ENCODE measurements at regions not wholly inside any gene's neighbourhood (a gene's known extent, or its start where the extent isn't known, plus 50 kb on each side); places are given as distances from the start of the nearest gene placed in this dataset.

DNA sequence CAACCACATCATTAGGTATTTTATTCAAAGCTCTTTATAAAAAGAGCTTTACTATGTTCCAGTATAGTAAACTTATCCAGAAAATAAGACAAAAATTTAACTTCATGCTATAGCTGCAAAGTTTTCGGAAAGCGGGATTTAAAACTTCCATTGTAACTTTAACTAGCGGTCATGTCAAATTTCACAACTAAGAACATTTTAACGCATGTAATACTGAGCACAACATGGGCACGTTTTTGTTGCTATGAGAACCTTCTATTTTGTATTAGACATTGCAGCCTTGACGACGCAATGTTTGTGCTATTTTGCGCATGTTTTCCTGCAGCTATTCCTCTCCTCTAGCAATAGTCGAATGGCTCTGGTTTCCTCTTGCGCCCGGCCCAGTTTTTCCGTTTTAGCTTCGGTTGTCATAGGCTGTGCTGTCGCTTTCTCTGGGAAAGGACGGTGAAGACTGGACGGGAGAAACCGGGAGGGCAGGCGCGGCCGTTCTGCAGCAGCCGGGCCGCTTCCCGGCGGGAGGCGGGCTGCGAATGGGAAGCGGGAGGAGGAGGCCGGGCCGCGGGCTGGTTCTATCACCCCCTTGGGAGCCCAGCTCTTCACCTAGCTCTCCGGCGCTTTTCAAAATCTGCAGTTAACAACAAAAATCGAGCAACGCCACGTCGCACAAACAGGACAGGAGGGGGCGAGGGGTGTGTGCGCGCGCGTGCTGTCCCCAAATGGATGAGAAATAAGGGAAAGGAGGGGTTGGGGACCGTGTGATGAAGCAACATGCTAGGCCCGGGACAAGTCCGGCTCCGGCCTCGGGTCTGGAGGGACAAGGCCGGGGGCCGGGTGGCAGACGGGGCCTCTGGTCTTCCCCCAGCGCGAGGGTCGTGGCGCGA, 105.3 kb upstream of the HNRNPU start:
- Histone ChIP-seq H3K9me3 (replicated peaks; ENCODE audit: low read length) (no peaks in the 10 kb centered on the region), H3K9ac (ENCODE audit: low read depth, low read length) (peak overlapping the region; percentile 98), H3K4me2 (ENCODE audit: low read length) (peak overlapping the region; percentile 92), H3K4me1 (ENCODE audit: control insufficient read depth, insufficient read depth, low read length) (peaks cover 26% of the 10 kb centered on the region), H3K4me3 (ENCODE audit: low read length) (peak overlapping the region; percentile 79), H3K27me3 (ENCODE audit: control insufficient read depth, insufficient read depth, low read length) (no peaks in the 10 kb centered on the region), H3K36me3 (ENCODE audit: insufficient read depth, low read length) (no peaks in the 10 kb centered on the region)

DNA sequence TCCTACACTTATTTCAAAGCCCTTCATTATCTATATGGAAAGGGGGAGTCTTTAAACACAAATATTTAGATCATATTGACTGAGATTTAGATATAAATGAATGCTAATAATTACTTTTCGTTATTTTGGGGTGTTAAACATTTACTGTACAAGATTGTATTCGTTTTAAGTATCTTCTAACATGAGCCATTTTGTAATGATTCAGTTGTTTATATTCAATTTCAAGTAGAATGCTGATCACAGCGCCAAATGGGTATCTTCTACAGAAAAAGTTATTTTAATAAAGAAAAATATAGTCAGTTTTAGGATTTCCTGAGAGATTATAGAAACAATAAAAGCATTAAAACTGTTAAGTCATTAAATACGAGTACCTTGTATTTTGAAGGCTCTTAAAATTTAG, 104.5 kb upstream of the HNRNPU start:
- Histone ChIP-seq H3K4me2 (ENCODE audit: low read length) (peak overlapping the region; percentile 92), H3K4me1 (ENCODE audit: control insufficient read depth, insufficient read depth, low read length) (peaks cover 31% of the 10 kb centered on the region), H3K9me3 (replicated peaks; ENCODE audit: low read length) (no peaks in the 10 kb centered on the region), H3K27me3 (ENCODE audit: control insufficient read depth, insufficient read depth, low read length) (no peaks in the 10 kb centered on the region), H3K36me3 (ENCODE audit: insufficient read depth, low read length) (no peaks in the 10 kb centered on the region), H3K9ac (ENCODE audit: low read depth, low read length) (peak overlapping the region; percentile 98), H3K4me3 (ENCODE audit: low read length) (peak overlapping the region; percentile 79)

GRCh38 chr1:244968471-244968871, 104.1 kb upstream of the HNRNPU start:
- Histone ChIP-seq H3K4me1 (ENCODE audit: control insufficient read depth, insufficient read depth, low read length) (peaks cover 35% of the 10 kb centered on the region), H3K9ac (ENCODE audit: low read depth, low read length) (peak overlapping the region; percentile 98), H3K36me3 (ENCODE audit: insufficient read depth, low read length) (no peaks in the 10 kb centered on the region)

DNA sequence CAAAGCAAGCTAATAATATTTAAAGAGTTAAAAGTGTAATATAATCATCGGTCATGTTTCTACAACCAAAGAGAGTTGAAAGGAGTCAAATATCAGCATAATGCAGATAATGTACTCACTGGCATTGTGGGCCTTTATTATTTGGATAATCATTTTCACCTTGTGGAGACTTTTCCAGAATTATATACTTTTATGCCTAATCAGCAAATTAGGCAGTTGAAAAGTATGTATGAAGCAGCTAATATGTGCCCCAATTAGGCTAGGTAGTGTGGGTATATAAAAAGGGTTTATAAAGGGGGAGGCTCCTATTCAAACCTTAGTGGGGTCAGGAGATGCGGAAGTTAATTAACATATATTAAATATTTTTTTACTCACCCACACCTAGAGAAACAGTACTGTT, 102.8 kb upstream of the HNRNPU start:
- no peak overlapping the region for H3K9ac ChIP-seq (ENCODE audit: low read depth, low read length)
- H3K4me1 ChIP-seq (ENCODE audit: control insufficient read depth, insufficient read depth, low read length): peaks cover 42% of the 10 kb centered on the region
- no peaks in the 10 kb centered on the region for H3K36me3 ChIP-seq (ENCODE audit: insufficient read depth, low read length)
- no peaks in the 10 kb centered on the region for H3K9me3 ChIP-seq (replicated peaks; ENCODE audit: low read length)
- no peak overlapping the region for H3K4me2 ChIP-seq (ENCODE audit: low read length)
- H3K4me3 ChIP-seq (ENCODE audit: low read length): no peak overlapping the region
- H3K27me3 ChIP-seq (ENCODE audit: control insufficient read depth, insufficient read depth, low read length): no peaks in the 10 kb centered on the region

More at GRCh38 chr1:244968471-244968871, 104.1 kb upstream of the HNRNPU start:
- H3K27me3 ChIP-seq (ENCODE audit: control insufficient read depth, insufficient read depth, low read length): no peaks in the 10 kb centered on the region
- H3K4me2 ChIP-seq (ENCODE audit: low read length): peak overlapping the region; percentile 92
- H3K4me3 ChIP-seq (ENCODE audit: low read length): no peak overlapping the region
- H3K9me3 ChIP-seq (replicated peaks; ENCODE audit: low read length): no peaks in the 10 kb centered on the region

- H3K9ac ChIP-seq (ENCODE audit: low read depth, low read length): peak overlapping the region; percentile 76
These were observed 101.1 kb upstream of the HNRNPU start for GRCh38 chr1:244965185-244966030.

DNA sequence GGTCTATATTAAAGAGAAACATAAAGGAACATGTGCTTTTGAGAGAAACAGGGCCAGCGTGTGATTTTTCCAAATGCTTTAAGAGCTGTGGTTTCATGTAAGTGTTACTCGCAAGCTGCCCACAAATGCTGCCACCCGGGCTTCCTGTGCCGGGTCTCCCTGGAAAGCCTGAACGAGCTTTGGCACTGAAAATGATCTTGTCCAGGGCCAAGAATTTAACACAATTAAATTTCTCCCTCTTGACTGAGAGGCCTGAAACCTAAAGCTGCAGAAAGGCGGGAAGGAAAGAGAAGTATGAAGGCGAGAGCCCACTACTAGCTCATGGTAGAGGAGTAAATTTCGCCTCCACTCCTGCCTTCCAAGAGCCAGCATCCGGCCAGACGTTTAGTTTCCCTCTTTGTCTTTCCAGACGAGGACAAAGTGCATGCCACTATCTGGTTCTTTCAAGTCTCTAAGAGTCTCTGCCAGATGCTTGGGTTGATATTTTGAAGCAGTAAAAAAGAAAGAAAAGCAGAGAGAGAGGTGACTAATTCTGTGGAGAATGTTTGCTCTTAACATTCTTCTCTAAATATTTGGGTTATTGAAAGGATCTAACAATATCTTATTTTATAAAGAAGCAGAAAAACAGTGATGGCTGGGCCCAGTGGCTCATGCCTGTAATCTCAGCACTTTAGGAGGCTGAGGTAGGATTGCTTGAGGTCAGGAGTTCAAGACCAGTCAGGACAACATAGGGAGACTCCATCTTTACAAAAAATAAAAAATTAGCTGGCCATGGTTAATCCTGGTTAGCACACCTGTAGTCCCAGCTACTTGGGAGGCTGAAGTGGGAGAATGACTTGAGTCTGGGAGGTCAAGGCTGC, 100.0 kb upstream of the HNRNPU start:
- peaks cover 39% of the 10 kb centered on the region for H3K4me1 ChIP-seq (ENCODE audit: control insufficient read depth, insufficient read depth, low read length)
- H3K4me2 ChIP-seq (ENCODE audit: low read length): peak overlapping the region; percentile 75
- H3K4me3 ChIP-seq (ENCODE audit: low read length): peak overlapping the region; percentile 21
- peak overlapping the region; percentile 76 for H3K9ac ChIP-seq (ENCODE audit: low read depth, low read length)
- no peaks in the 10 kb centered on the region for H3K36me3 ChIP-seq (ENCODE audit: insufficient read depth, low read length)
- no peaks in the 10 kb centered on the region for H3K27me3 ChIP-seq (ENCODE audit: control insufficient read depth, insufficient read depth, low read length)
- H3K9me3 ChIP-seq (replicated peaks; ENCODE audit: low read length): no peaks in the 10 kb centered on the region

More at GRCh38 chr1:244965185-244966030, 101.1 kb upstream of the HNRNPU start:
- Histone ChIP-seq H3K4me1 (ENCODE audit: control insufficient read depth, insufficient read depth, low read length) (peaks cover 39% of the 10 kb centered on the region), H3K4me3 (ENCODE audit: low read length) (no peak overlapping the region), H3K9me3 (replicated peaks; ENCODE audit: low read length) (no peaks in the 10 kb centered on the region), H3K27me3 (ENCODE audit: control insufficient read depth, insufficient read depth, low read length) (no peaks in the 10 kb centered on the region), H3K36me3 (ENCODE audit: insufficient read depth, low read length) (no peaks in the 10 kb centered on the region), H3K4me2 (ENCODE audit: low read length) (no peak overlapping the region)

GRCh38 chr1:244963231-244963826, 99.0 kb upstream of the HNRNPU start:
- Histone ChIP-seq H3K4me3 (ENCODE audit: low read length) (peak overlapping the region; percentile 21), H3K27me3 (ENCODE audit: control insufficient read depth, insufficient read depth, low read length) (no peaks in the 10 kb centered on the region), H3K4me1 (ENCODE audit: control insufficient read depth, insufficient read depth, low read length) (peaks cover 30% of the 10 kb centered on the region), H3K9me3 (replicated peaks; ENCODE audit: low read length) (no peaks in the 10 kb centered on the region), H3K4me2 (ENCODE audit: low read length) (peak overlapping the region; percentile 75), H3K9ac (ENCODE audit: low read depth, low read length) (peak overlapping the region; percentile 76), H3K36me3 (ENCODE audit: insufficient read depth, low read length) (no peaks in the 10 kb centered on the region)

- no peak overlapping the region for H3K4me3 ChIP-seq (ENCODE audit: low read length)
- H3K4me2 ChIP-seq (ENCODE audit: low read length): no peak overlapping the region
- no peaks in the 10 kb centered on the region for H3K9me3 ChIP-seq (replicated peaks; ENCODE audit: low read length)
- H3K27me3 ChIP-seq (ENCODE audit: control insufficient read depth, insufficient read depth, low read length): no peaks in the 10 kb centered on the region
- H3K4me1 ChIP-seq (ENCODE audit: control insufficient read depth, insufficient read depth, low read length): peaks cover 28% of the 10 kb centered on the region
- H3K36me3 ChIP-seq (ENCODE audit: insufficient read depth, low read length): no peaks in the 10 kb centered on the region
- no peak overlapping the region for H3K9ac ChIP-seq (ENCODE audit: low read depth, low read length)
These were observed 97.8 kb upstream of the HNRNPU start for GRCh38 chr1:244962130-244962529.

DNA sequence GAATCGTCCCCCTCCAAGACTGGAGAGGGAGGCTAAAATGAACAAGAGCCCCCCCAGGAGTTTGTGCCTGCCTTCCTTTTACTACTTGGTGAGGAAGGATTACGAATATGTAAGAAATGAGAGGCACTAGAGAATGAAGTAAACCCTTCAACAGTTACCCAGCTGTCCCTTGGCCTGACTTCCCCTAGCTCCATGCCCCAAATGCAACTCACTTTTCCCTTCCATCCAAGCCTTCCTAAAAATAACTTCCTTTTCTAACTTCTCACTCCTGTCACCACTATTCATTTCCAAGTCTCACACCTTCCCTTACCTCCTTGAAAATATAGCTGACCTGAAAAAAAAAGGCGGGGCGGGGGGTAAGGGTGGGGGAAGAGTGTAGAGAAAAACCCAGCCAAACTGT, 96.6 kb upstream of the HNRNPU start:
- H3K36me3 ChIP-seq (ENCODE audit: insufficient read depth, low read length): no peaks in the 10 kb centered on the region
- H3K9ac ChIP-seq (ENCODE audit: low read depth, low read length): no peak overlapping the region
- H3K4me2 ChIP-seq (ENCODE audit: low read length): no peak overlapping the region
- no peaks in the 10 kb centered on the region for H3K27me3 ChIP-seq (ENCODE audit: control insufficient read depth, insufficient read depth, low read length)
- no peaks in the 10 kb centered on the region for H3K9me3 ChIP-seq (replicated peaks; ENCODE audit: low read length)
- peaks cover 28% of the 10 kb centered on the region for H3K4me1 ChIP-seq (ENCODE audit: control insufficient read depth, insufficient read depth, low read length)
- H3K4me3 ChIP-seq (ENCODE audit: low read length): no peak overlapping the region

- H3K4me3 ChIP-seq (ENCODE audit: low read length): no peak overlapping the region
- no peaks in the 10 kb centered on the region for H3K27me3 ChIP-seq (ENCODE audit: control insufficient read depth, insufficient read depth, low read length)
- H3K9ac ChIP-seq (ENCODE audit: low read depth, low read length): no peak overlapping the region
- H3K4me2 ChIP-seq (ENCODE audit: low read length): no peak overlapping the region
- no peaks in the 10 kb centered on the region for H3K36me3 ChIP-seq (ENCODE audit: insufficient read depth, low read length)
- H3K9me3 ChIP-seq (replicated peaks; ENCODE audit: low read length): no peaks in the 10 kb centered on the region
- peaks cover 10% of the 10 kb centered on the region for H3K4me1 ChIP-seq (ENCODE audit: control insufficient read depth, insufficient read depth, low read length)
These were observed 94.2 kb upstream of the HNRNPU start for GRCh38 chr1:244958593-244958992.

All from skeletal muscle satellite cell (primary cell).